ENCODE measurements at regions not wholly inside any gene's neighbourhood (a gene's known extent, or its start where the extent isn't known, plus 50 kb on each side); places are given as distances from the start of the nearest gene placed in this dataset.

DNA sequence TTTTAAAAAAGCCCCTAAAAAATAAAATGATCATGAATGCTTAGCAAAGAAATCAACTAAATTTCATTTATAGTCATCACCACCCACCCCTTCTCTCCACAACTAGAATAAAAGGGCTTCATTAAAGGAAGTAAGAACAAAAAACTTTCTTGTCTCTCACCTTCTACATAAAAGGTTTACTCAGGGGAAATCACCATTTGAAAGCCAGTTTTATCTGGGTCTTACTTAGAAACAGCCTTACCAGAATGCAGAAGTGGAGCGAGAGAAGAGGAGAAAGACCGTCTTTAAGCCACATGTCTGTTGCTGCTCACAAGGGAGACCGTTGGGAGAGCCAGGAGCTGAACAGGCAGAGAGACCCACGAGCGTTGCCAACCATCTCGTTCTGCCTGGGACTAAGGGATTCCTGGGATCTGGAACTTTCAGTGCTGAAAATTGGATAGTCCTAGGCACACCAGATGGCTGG, 350.1 kb upstream of the PROK2 start:
- POLR2A ChIA-PET (ENCODE audit: unreplicated experiment): no interaction called here

More for the DNA sequence above, 350.1 kb upstream of the PROK2 start:
- in situ Hi-C loops (cut with MboI; ENCODE audit: low sequenced_read_pairs): no loop called here
- Histone ChIP-seq H3K9me1 (ENCODE audit: insufficient read depth, low read length) (no peaks in the 10 kb centered on the region), H3K14ac (replicated peaks; ENCODE audit: low read depth, low read length) (no peak overlapping the region), H3K27me3 (ENCODE audit: control insufficient read depth, insufficient read depth, low read length) (peaks cover 38% of the 10 kb centered on the region), H2BK20ac (ENCODE audit: low read depth, low read length) (no peak overlapping the region), H2AK9ac (replicated peaks; ENCODE audit: low read depth, low read length, poor library complexity) (no peak overlapping the region), H4K5ac (ENCODE audit: low read depth, low read length) (no peak overlapping the region), H3K4me3 (ENCODE audit: insufficient read depth, low read depth, low read length) (no peak overlapping the region), H3K23ac (ENCODE audit: low read depth, low read length) (no peak overlapping the region), H2BK120ac (ENCODE audit: low read depth, low read length) (no peak overlapping the region), H4K8ac (ENCODE audit: low read depth in 2 of 2, low read length in 2 of 2) (no peak overlapping the region), H3K9me3 (ENCODE audit: control insufficient read depth, insufficient read depth, low read length) (no peaks in the 10 kb centered on the region; the same call in 1 of the 2 replicates), H3K4ac (ENCODE audit: low read depth, low read length) (no peak overlapping the region), H3K36me3 (ENCODE audit: control insufficient read depth, insufficient read depth, low read length) (no peaks in the 10 kb centered on the region), H2AK5ac (ENCODE audit: low read depth, low read length) (no peak overlapping the region), H3K79me1 (ENCODE audit: low read depth in 1 of 2, low read length in 2 of 2) (no peaks in the 10 kb centered on the region), H3K4me1 (ENCODE audit: control insufficient read depth, insufficient read depth, low read length) (no peaks in the 10 kb centered on the region), H3K9ac (ENCODE audit: low read depth, low read length) (no peak overlapping the region), H4K20me1 (ENCODE audit: insufficient read depth, low read length) (no peaks in the 10 kb centered on the region), H3K18ac (ENCODE audit: low read depth, low read length) (no peak overlapping the region), H3K4me2 (ENCODE audit: low read depth, low read length) (no peak overlapping the region), H4K91ac (ENCODE audit: insufficient read depth, low read depth, low read length) (no peak overlapping the region), H3K56ac (ENCODE audit: extremely low read depth, insufficient read depth, low read length) (no peak overlapping the region), H2BK5ac (ENCODE audit: low read depth, low read length, poor library complexity, severe bottlenecking) (no peak overlapping the region), H2AFZ (replicated peaks; ENCODE audit: low read length, poor library complexity) (no peak overlapping the region), H2BK15ac (ENCODE audit: low read depth, low read length) (no peak overlapping the region), H3K27ac (ENCODE audit: insufficient read depth, low read length) (no peak overlapping the region)
- TF ChIP-seq SMC3 (IDR thresholded peaks at IDR 0.05; ENCODE audit: low read depth, low read length) (no peak), RCOR1 (IDR thresholded peaks at IDR 0.05; ENCODE audit: insufficient replicate concordance, low read length) (no peak), MXI1 (IDR thresholded peaks at IDR 0.05; ENCODE audit: borderline replicate concordance, low read depth, low read length) (no peak), MAZ (IDR thresholded peaks at IDR 0.05; ENCODE audit: borderline replicate concordance, low read depth, low read length) (no peak), NFE2L2 (IDR thresholded peaks at IDR 0.05; ENCODE audit: low read depth, low read length) (no peak), FOS (IDR thresholded peaks at IDR 0.05; ENCODE audit: low read depth, low read length) (no peak), CHD1 (IDR thresholded peaks at IDR 0.05; ENCODE audit: low read depth, low read length) (no peak), CEBPB (IDR thresholded peaks at IDR 0.05; ENCODE audit: low read depth, low read length) (no peak), MAFK (IDR thresholded peaks at IDR 0.05; ENCODE audit: low read depth, low read length) (no peak), POLR2A (IDR thresholded peaks at IDR 0.05; ENCODE audit: low read depth, low read length) (no peak), RAD21 (IDR thresholded peaks at IDR 0.05; ENCODE audit: low read length) (no peak), RFX5 (IDR thresholded peaks at IDR 0.05; ENCODE audit: low read depth, low read length) (no peak), BHLHE40 (IDR thresholded peaks at IDR 0.05; ENCODE audit: low read depth, low read length) (no peak)
- TF ChIP-seq, protein P1, sequence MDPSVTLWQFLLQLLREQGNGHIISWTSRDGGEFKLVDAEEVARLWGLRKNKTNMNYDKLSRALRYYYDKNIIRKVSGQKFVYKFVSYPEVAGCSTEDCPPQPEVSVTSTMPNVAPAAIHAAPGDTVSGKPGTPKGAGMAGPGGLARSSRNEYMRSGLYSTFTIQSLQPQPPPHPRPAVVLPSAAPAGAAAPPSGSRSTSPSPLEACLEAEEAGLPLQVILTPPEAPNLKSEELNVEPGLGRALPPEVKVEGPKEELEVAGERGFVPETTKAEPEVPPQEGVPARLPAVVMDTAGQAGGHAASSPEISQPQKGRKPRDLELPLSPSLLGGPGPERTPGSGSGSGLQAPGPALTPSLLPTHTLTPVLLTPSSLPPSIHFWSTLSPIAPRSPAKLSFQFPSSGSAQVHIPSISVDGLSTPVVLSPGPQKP (IDR thresholded peaks at IDR 0.05; ENCODE audit: borderline replicate concordance, low read depth, low read length): no peak
- TF ChIP-seq, protein P2, sequence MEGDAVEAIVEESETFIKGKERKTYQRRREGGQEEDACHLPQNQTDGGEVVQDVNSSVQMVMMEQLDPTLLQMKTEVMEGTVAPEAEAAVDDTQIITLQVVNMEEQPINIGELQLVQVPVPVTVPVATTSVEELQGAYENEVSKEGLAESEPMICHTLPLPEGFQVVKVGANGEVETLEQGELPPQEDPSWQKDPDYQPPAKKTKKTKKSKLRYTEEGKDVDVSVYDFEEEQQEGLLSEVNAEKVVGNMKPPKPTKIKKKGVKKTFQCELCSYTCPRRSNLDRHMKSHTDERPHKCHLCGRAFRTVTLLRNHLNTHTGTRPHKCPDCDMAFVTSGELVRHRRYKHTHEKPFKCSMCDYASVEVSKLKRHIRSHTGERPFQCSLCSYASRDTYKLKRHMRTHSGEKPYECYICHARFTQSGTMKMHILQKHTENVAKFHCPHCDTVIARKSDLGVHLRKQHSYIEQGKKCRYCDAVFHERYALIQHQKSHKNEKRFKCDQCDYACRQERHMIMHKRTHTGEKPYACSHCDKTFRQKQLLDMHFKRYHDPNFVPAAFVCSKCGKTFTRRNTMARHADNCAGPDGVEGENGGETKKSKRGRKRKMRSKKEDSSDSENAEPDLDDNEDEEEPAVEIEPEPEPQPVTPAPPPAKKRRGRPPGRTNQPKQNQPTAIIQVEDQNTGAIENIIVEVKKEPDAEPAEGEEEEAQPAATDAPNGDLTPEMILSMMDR (conservative IDR thresholded peaks at IDR 0.05; ENCODE audit: low read depth, low read length): no peak
- TF ChIP-seq, protein P3, sequence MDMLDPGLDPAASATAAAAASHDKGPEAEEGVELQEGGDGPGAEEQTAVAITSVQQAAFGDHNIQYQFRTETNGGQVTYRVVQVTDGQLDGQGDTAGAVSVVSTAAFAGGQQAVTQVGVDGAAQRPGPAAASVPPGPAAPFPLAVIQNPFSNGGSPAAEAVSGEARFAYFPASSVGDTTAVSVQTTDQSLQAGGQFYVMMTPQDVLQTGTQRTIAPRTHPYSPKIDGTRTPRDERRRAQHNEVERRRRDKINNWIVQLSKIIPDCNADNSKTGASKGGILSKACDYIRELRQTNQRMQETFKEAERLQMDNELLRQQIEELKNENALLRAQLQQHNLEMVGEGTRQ (IDR thresholded peaks at IDR 0.05; ENCODE audit: low read depth, low read length): no peak
- intact Hi-C loops (cut with micrococcal nuclease): no loop called here
- CTCF ChIA-PET: no interaction called here
- WGBS, 2 experiments (ENCODE audit: extremely low coverage in 2 of 2, insufficient read length in 1 of 2): 50% methylated on average over 3 of the region's 6 CpGs; no CpG with 5 or more reads in 1 of the 2 experiments
- dilution Hi-C loops (cut with HindIII; ENCODE audit: low sequenced_read_pairs, unreplicated experiment): no loop called here
- DNase-seq (no peak), ATAC-seq (ENCODE audit: low read depth) (no peak)
- no TSS peak for BruUV-seq (replicated peaks)

Measured in IMR-90 (cell line).